IPS-20b (cell line): ENCODE measurements at regions not wholly inside any gene's neighbourhood (a gene's known extent, or its start where the extent isn't known, plus 50 kb on each side); places are given as distances from the start of the nearest gene placed in this dataset.

Experiments used
- H3K27ac ChIP-seq: one replicate; pipeline ENCODE4 v1.5.1; 2013; ENCODE audit warnings: low read length
- H3K27me3 ChIP-seq: 2 replicates; pipeline ENCODE4 v1.6.1; 2013; ENCODE audit warnings: mild to moderate bottlenecking, low read length, inconsistent platforms; ENCODE audit not compliant: insufficient read depth
- H3K36me3 ChIP-seq: 2 replicates; pipeline ENCODE4 v1.6.1; 2013; ENCODE audit warnings: low read depth, mild to moderate bottlenecking, inconsistent platforms, low read length, moderate library complexity; ENCODE audit not compliant: insufficient read depth
- H3K4me1 ChIP-seq: 2 replicates; pipeline ENCODE4 v1.6.1; 2013; ENCODE audit warnings: mild to moderate bottlenecking, control low read depth, inconsistent platforms, low read length, moderate library complexity; ENCODE audit not compliant: insufficient read depth
- H3K4me3 ChIP-seq: 2 replicates; pipeline ENCODE4 v1.5.1; 2013; ENCODE audit warnings: mild to moderate bottlenecking, low read length, inconsistent platforms
- H3K9ac ChIP-seq: 2 replicates; pipeline ENCODE4 v1.6.1; 2013; ENCODE audit warnings: low read depth, mild to moderate bottlenecking, inconsistent platforms, low read length, moderate library complexity
- H3K9me3 ChIP-seq: 2 replicates; pipeline ENCODE4 v1.6.1; 2013; ENCODE audit warnings: mild to moderate bottlenecking, low read depth, low read length, inconsistent platforms; ENCODE audit not compliant: insufficient read depth

GRCh38 chr2:215671244-215671643 lies 235.4 kb upstream of the FN1 start:
- Histone ChIP-seq H3K27ac (no peak overlapping the region), H3K9me3 (no peaks in the 10 kb centered on the region), H3K27me3 (no peaks in the 10 kb centered on the region), H3K4me1 (no peaks in the 10 kb centered on the region), H3K9ac (no peak overlapping the region), H3K36me3 (no peaks in the 10 kb centered on the region), H3K4me3 (no peak overlapping the region)

GRCh38 chr2:215670396-215670795 lies 234.5 kb upstream of the FN1 start:
- H3K4me3 ChIP-seq = no peak overlapping the region
- no peaks in the 10 kb centered on the region for H3K27me3 ChIP-seq
- no peaks in the 10 kb centered on the region for H3K36me3 ChIP-seq
- no peaks in the 10 kb centered on the region for H3K4me1 ChIP-seq
- no peak overlapping the region for H3K27ac ChIP-seq
- no peaks in the 10 kb centered on the region for H3K9me3 ChIP-seq
- no peak overlapping the region for H3K9ac ChIP-seq

- Histone ChIP-seq H3K9ac (no peak overlapping the region), H3K27ac (no peak overlapping the region), H3K9me3 (no peaks in the 10 kb centered on the region), H3K36me3 (no peaks in the 10 kb centered on the region), H3K27me3 (no peaks in the 10 kb centered on the region), H3K4me3 (no peak overlapping the region), H3K4me1 (no peaks in the 10 kb centered on the region)
Measured at GRCh38 chr2:215668378-215668775, 232.5 kb upstream of the FN1 start.

- H3K4me1 ChIP-seq = no peaks in the 10 kb centered on the region
- no peak overlapping the region for H3K27ac ChIP-seq
- H3K4me3 ChIP-seq = no peak overlapping the region
- H3K9me3 ChIP-seq = no peaks in the 10 kb centered on the region
- no peak overlapping the region for H3K9ac ChIP-seq
- no peaks in the 10 kb centered on the region for H3K27me3 ChIP-seq
- no peaks in the 10 kb centered on the region for H3K36me3 ChIP-seq
Measured at GRCh38 chr2:215667585-215668377, 231.9 kb upstream of the FN1 start.

GRCh38 chr2:215664847-215665525 lies 229.1 kb upstream of the FN1 start:
- no peaks in the 10 kb centered on the region for H3K27me3 ChIP-seq
- H3K4me1 ChIP-seq = no peaks in the 10 kb centered on the region
- no peak overlapping the region for H3K9ac ChIP-seq
- H3K36me3 ChIP-seq = no peaks in the 10 kb centered on the region
- H3K27ac ChIP-seq = no peak overlapping the region
- no peaks in the 10 kb centered on the region for H3K9me3 ChIP-seq
- H3K4me3 ChIP-seq = no peak overlapping the region

- H3K4me3 ChIP-seq = no peak overlapping the region
- no peak overlapping the region for H3K9ac ChIP-seq
- H3K27ac ChIP-seq = no peak overlapping the region
- no peaks in the 10 kb centered on the region for H3K27me3 ChIP-seq
- no peaks in the 10 kb centered on the region for H3K36me3 ChIP-seq
- no peaks in the 10 kb centered on the region for H3K4me1 ChIP-seq
- H3K9me3 ChIP-seq = no peaks in the 10 kb centered on the region
Measured at GRCh38 chr2:215662715-215663114, 226.8 kb upstream of the FN1 start.

- Histone ChIP-seq H3K27ac (no peak overlapping the region), H3K4me1 (no peaks in the 10 kb centered on the region), H3K36me3 (no peaks in the 10 kb centered on the region), H3K9ac (no peak overlapping the region), H3K4me3 (no peak overlapping the region), H3K9me3 (no peaks in the 10 kb centered on the region), H3K27me3 (no peaks in the 10 kb centered on the region)
Measured at GRCh38 chr2:215660687-215661086, 224.8 kb upstream of the FN1 start.

- Histone ChIP-seq H3K9ac (no peak overlapping the region), H3K36me3 (no peaks in the 10 kb centered on the region)
Measured at GRCh38 chr2:215659650-215660049, 223.8 kb upstream of the FN1 start.

GRCh38 chr2:215658635-215659305 lies 222.9 kb upstream of the FN1 start:
- Histone ChIP-seq H3K9ac (no peak overlapping the region), H3K4me1 (no peaks in the 10 kb centered on the region; the same call in 1 of the 2 replicates), H3K27ac (no peak overlapping the region), H3K36me3 (no peaks in the 10 kb centered on the region), H3K9me3 (no peaks in the 10 kb centered on the region), H3K4me3 (no peak overlapping the region), H3K27me3 (no peaks in the 10 kb centered on the region)

More at GRCh38 chr2:215659650-215660049, 223.8 kb upstream of the FN1 start:
- no peaks in the 10 kb centered on the region for H3K9me3 ChIP-seq
- H3K4me3 ChIP-seq = no peak overlapping the region
- H3K4me1 ChIP-seq = no peaks in the 10 kb centered on the region
- H3K27me3 ChIP-seq = no peaks in the 10 kb centered on the region
- no peak overlapping the region for H3K27ac ChIP-seq

- Histone ChIP-seq H3K36me3 (no peaks in the 10 kb centered on the region), H3K9ac (no peak overlapping the region), H3K4me3 (no peak overlapping the region), H3K27me3 (no peaks in the 10 kb centered on the region), H3K9me3 (no peaks in the 10 kb centered on the region), H3K4me1 (peaks cover 3% of the 10 kb centered on the region; the same call in 1 of the 2 replicates), H3K27ac (no peak overlapping the region)
Measured at GRCh38 chr2:215657844-215658243, 222.0 kb upstream of the FN1 start.

GRCh38 chr2:215654148-215654819 lies 218.4 kb upstream of the FN1 start:
- Histone ChIP-seq H3K4me3 (no peak overlapping the region), H3K36me3 (no peaks in the 10 kb centered on the region), H3K27ac (no peak overlapping the region), H3K27me3 (no peaks in the 10 kb centered on the region), H3K9me3 (no peaks in the 10 kb centered on the region), H3K4me1 (peaks cover 3% of the 10 kb centered on the region; the same call in 1 of the 2 replicates), H3K9ac (no peak overlapping the region)
